ENCODE measurements at regions not wholly inside any gene's neighbourhood (a gene's known extent, or its start where the extent isn't known, plus 50 kb on each side); places are given as distances from the start of the nearest gene placed in this dataset.

GRCh38 chr4:127410201-127410600 lies 222.6 kb upstream of the INTU start:
- Mint-ChIP-seq H3K27me3 (ENCODE audit: unreplicated experiment) (no peaks in the 10 kb centered on the region), H3K36me3 (ENCODE audit: low read depth, unreplicated experiment) (peaks cover 10% of the 10 kb centered on the region), H3K27ac (ENCODE audit: unreplicated experiment) (no peak overlapping the region), H3K9me3 (ENCODE audit: unreplicated experiment) (peaks cover 5% of the 10 kb centered on the region), H3K4me1 (ENCODE audit: unreplicated experiment) (no peaks in the 10 kb centered on the region), H3K4me3 (ENCODE audit: unreplicated experiment) (no peak overlapping the region)
- DNase-seq (ENCODE audit: low spot score): no peak
- TF ChIP-seq CTCF (IDR thresholded peaks at IDR 0.05; ENCODE audit: unreplicated experiment): no peak

DNA sequence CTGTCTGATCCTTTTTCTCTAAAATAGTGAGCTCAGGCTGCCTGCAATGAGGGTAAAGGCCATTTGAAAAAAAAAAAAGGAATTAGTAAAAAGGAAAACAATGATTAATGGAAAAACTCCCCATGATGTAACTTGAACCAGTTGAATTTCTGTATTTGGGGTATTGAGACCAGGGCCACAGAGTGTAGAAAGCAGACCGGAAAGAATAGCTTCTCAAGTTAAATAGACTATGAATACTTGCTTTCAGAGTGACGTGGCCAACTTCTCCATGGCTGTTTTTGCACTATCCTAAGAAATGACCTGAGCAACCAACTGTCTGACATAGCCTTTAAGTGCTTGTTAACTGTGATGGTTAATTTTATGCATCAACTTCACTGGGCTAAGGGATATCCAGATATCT lies 222.1 kb upstream of the INTU start:
- H3K27me3 Mint-ChIP-seq (ENCODE audit: unreplicated experiment): no peaks in the 10 kb centered on the region
- H3K36me3 Mint-ChIP-seq (ENCODE audit: low read depth, unreplicated experiment): peaks cover 10% of the 10 kb centered on the region
- H3K4me1 Mint-ChIP-seq (ENCODE audit: unreplicated experiment): no peaks in the 10 kb centered on the region
- DNase-seq (ENCODE audit: low spot score): no peak
- no peak overlapping the region for H3K27ac Mint-ChIP-seq (ENCODE audit: unreplicated experiment)
- peaks cover 5% of the 10 kb centered on the region for H3K9me3 Mint-ChIP-seq (ENCODE audit: unreplicated experiment)
- no peak overlapping the region for H3K4me3 Mint-ChIP-seq (ENCODE audit: unreplicated experiment)
- no peak for TF ChIP-seq CTCF (IDR thresholded peaks at IDR 0.05; ENCODE audit: unreplicated experiment)

DNA sequence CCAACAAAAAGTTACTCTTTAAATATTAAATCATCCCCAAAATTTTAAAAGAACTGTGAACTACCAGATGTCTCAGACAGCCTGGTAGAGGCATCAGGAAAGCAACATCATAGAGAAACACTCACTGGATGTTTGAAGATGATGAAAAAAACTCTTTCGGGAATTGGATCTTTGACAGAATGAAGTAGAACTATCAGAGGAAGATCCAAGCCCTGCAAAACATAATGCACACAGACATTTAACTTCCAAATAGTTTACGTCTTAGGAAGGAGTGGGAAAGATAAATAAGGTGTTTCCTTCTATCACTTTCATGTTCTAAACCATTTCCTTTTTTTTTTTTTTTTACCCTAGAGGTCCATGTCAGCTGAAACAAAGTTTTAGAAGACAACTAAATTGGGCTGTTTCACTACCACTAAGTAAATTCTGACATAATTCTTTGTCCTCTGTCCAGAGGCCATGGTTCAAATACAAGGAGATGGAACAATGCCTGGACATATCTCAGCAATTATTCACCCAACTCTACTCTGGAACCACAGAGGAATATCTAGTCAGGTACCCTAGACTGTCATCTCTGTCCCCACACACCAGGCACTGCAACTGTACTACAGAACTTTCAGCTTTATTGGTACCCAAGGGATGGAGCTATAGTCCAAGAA lies 217.7 kb upstream of the INTU start:
- TF ChIP-seq CTCF (IDR thresholded peaks at IDR 0.05; ENCODE audit: unreplicated experiment): no peak
- Mint-ChIP-seq H3K4me1 (ENCODE audit: unreplicated experiment) (no peaks in the 10 kb centered on the region), H3K27ac (ENCODE audit: unreplicated experiment) (no peak overlapping the region), H3K9me3 (ENCODE audit: unreplicated experiment) (no peaks in the 10 kb centered on the region), H3K36me3 (ENCODE audit: low read depth, unreplicated experiment) (no peaks in the 10 kb centered on the region), H3K27me3 (ENCODE audit: unreplicated experiment) (no peaks in the 10 kb centered on the region), H3K4me3 (ENCODE audit: unreplicated experiment) (no peak overlapping the region)
- DNase-seq (ENCODE audit: low spot score): no peak

- no peak for DNase-seq (ENCODE audit: low spot score)
- Mint-ChIP-seq H3K27me3 (ENCODE audit: unreplicated experiment) (no peaks in the 10 kb centered on the region), H3K4me3 (ENCODE audit: unreplicated experiment) (no peak overlapping the region), H3K36me3 (ENCODE audit: low read depth, unreplicated experiment) (no peaks in the 10 kb centered on the region), H3K4me1 (ENCODE audit: unreplicated experiment) (no peaks in the 10 kb centered on the region), H3K9me3 (ENCODE audit: unreplicated experiment) (no peaks in the 10 kb centered on the region), H3K27ac (ENCODE audit: unreplicated experiment) (no peak overlapping the region)
- no peak for TF ChIP-seq CTCF (IDR thresholded peaks at IDR 0.05; ENCODE audit: unreplicated experiment)
These were observed 216.6 kb upstream of the INTU start for GRCh38 chr4:127416115-127416514.

DNA sequence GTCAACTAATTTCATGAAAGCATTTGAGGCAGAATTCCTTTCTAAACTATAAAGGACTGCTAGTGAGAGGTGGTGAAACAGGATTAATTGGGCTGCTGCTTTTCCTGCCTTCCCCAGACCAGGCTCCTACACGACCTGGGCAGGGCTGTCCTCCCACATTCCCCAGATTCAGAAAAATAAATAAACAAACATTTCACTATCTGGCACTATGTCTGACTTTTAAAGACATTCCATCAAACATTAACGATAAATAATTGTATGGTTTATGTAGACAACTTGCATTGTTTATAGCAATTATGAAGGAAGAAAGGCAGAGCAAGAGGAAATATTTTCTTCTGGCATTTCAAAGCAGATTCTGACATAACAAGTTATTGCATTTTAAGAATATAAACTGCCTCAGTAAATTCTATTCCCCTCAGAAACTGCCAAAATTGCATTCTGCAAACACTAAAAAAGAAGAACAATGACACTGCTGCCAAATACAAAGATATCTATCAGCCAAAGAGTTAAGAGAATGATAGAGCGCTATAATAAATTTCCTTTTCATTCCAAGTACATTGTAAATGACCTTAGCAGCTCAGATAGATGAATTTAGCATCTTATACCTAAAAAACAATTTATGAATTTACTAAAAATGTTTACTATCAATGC lies 214.7 kb upstream of the INTU start:
- Mint-ChIP-seq H3K4me1 (ENCODE audit: unreplicated experiment) (no peaks in the 10 kb centered on the region), H3K27ac (ENCODE audit: unreplicated experiment) (no peak overlapping the region), H3K27me3 (ENCODE audit: unreplicated experiment) (no peaks in the 10 kb centered on the region), H3K4me3 (ENCODE audit: unreplicated experiment) (no peak overlapping the region), H3K36me3 (ENCODE audit: low read depth, unreplicated experiment) (no peaks in the 10 kb centered on the region), H3K9me3 (ENCODE audit: unreplicated experiment) (no peaks in the 10 kb centered on the region)
- TF ChIP-seq CTCF (IDR thresholded peaks at IDR 0.05; ENCODE audit: unreplicated experiment): no peak
- DNase-seq (ENCODE audit: low spot score): no peak
